CD4-positive, alpha-beta T cell (primary cell): ENCODE measurements at regions not wholly inside any gene's neighbourhood (a gene's known extent, or its start where the extent isn't known, plus 50 kb on each side); places are given as distances from the start of the nearest gene placed in this dataset.

Experiments used
- ATAC-seq: fragments of 200-7000 bp; cut with Tn5 transposase; one replicate; pipeline ENCODE4 v1.10.0; 2022; ENCODE audit warnings: mild to moderate bottlenecking; ENCODE audit not compliant: poor library complexity
- CTCF ChIA-PET: fragments of 350-600 bp; sonication (Branson Sonifier 250); formaldehyde crosslinking; loops from one replicate; lab custom pipeline; 2021; ENCODE audit warnings: antibody characterized with exemption, inconsistent platforms; lab: Charles Lee
- POLR2A ChIA-PET: fragments of 350-600 bp; sonication (Branson Sonifier 250); formaldehyde crosslinking; loops from one replicate; lab custom pipeline; 2021; ENCODE audit warnings: antibody characterized with exemption, inconsistent platforms; lab: Charles Lee
- DNase-seq, 14 experiments: peaks; one replicate each; pipeline ENCODE4 v3.0.0-alpha.2; 2013 to 2020; ENCODE audit warnings: mixed read lengths in 2 of 14
- H3K27ac ChIP-seq, 2 donors: one replicate each; pipeline versions ENCODE4 v1.5.1 to v1.7.0; 2013; ENCODE audit warnings: low read length in 2 of 2, low read depth in 1 of 2, mild to moderate bottlenecking in 1 of 2
- H3K27me3 ChIP-seq, 2 experiments: 1 replicate in 1 of 2; 2 replicates in 1 of 2; pipeline versions ENCODE4 v1.6.1 to v1.7.0; 2013; ENCODE audit warnings: low read length in 2 of 2, control low read depth in 1 of 2, mild to moderate bottlenecking in 1 of 2, moderate library complexity in 1 of 2; ENCODE audit not compliant: insufficient read depth in 2 of 2, control insufficient read depth in 1 of 2
- H3K36me3 ChIP-seq: one replicate; pipeline ENCODE4 v1.6.1; 2013; ENCODE audit warnings: low read length, control low read depth; ENCODE audit not compliant: insufficient read depth
- H3K4me1 ChIP-seq: one replicate; pipeline ENCODE4 v1.6.1; 2013; ENCODE audit warnings: low read length, control low read depth; ENCODE audit not compliant: insufficient read depth
- H3K4me3 ChIP-seq: one replicate; pipeline ENCODE4 v1.5.1; 2013; ENCODE audit warnings: mild to moderate bottlenecking, low read length, moderate library complexity
- H3K9me3 ChIP-seq, 2 experiments: 1 replicate in 1 of 2; 2 replicates in 1 of 2; pipeline versions ENCODE4 v1.6.1 to v1.7.0; 2013; ENCODE audit warnings: low read length in 2 of 2, mild to moderate bottlenecking in 2 of 2, control low read depth in 1 of 2, moderate library complexity in 1 of 2; ENCODE audit not compliant: control insufficient read depth in 1 of 2, insufficient read depth in 1 of 2
- H3K27ac Mint-ChIP-seq: one replicate; pipeline ENCODE4 v1.8.0; 2020; ENCODE audit warnings: mixed read lengths
- H3K27me3 Mint-ChIP-seq: one replicate; pipeline ENCODE4 v1.8.0; 2021; ENCODE audit warnings: mixed read lengths
- H3K36me3 Mint-ChIP-seq: one replicate; pipeline ENCODE4 v1.8.0; 2021; ENCODE audit warnings: low read depth, mixed read lengths
- H3K4me1 Mint-ChIP-seq: one replicate; pipeline ENCODE4 v1.8.0; 2021; ENCODE audit warnings: low read depth, mixed read lengths
- H3K4me3 Mint-ChIP-seq: one replicate; pipeline ENCODE4 v1.8.0; 2020; ENCODE audit warnings: mild to moderate bottlenecking, mixed read lengths
- H3K9me3 Mint-ChIP-seq: one replicate; pipeline ENCODE4 v1.8.0; 2020; ENCODE audit warnings: mixed read lengths
- CTCF ChIP-seq: fragments of 200-600 bp; IDR thresholded peaks from one replicate; pipeline ENCODE4 v1.8.0; 2022; ENCODE audit warnings: antibody characterized with exemption, mild to moderate bottlenecking
- intact Hi-C, 2 experiments: fragments of 100-400 bp; cut with DNase I in 1 of 2; cut with micrococcal nuclease in 1 of 2; formaldehyde crosslinking; loops; one replicate each; pipeline versions ENCODE4 v1.15.1 to v1.9.0; 2023 to 2025; cut with DNase I, micrococcal nuclease

GRCh38 chr18:28718696-28719095 lies 541.8 kb upstream of the CDH2 start:
- Histone ChIP-seq H3K36me3 (no peaks in the 10 kb centered on the region), H3K27me3 (no peaks in the 10 kb centered on the region), H3K9me3 (peaks cover 0 to 7% of the 10 kb centered on the region in 2 experiments), H3K4me3 (no peak overlapping the region), H3K4me1 (no peaks in the 10 kb centered on the region), H3K27ac (no peak overlapping the region)
- H3K36me3 Mint-ChIP-seq: no peaks in the 10 kb centered on the region
- no peaks in the 10 kb centered on the region for H3K27me3 Mint-ChIP-seq
- ChIA-PET POLR2A (no interaction called here), CTCF (interaction anchor here (0.7 kb wide), 1 partner anchor 39 kb away, joined by 3 read pairs; no protein-coding TSS in a partner anchor)
- H3K27ac Mint-ChIP-seq: no peak overlapping the region
- peaks cover 12% of the 10 kb centered on the region for H3K9me3 Mint-ChIP-seq
- DNase-seq (no peak), ATAC-seq (no peak)
- TF ChIP-seq CTCF: no peak
- H3K4me3 Mint-ChIP-seq: no peak overlapping the region
- intact Hi-C loops: no loop called here
- no peaks in the 10 kb centered on the region for H3K4me1 Mint-ChIP-seq

DNA sequence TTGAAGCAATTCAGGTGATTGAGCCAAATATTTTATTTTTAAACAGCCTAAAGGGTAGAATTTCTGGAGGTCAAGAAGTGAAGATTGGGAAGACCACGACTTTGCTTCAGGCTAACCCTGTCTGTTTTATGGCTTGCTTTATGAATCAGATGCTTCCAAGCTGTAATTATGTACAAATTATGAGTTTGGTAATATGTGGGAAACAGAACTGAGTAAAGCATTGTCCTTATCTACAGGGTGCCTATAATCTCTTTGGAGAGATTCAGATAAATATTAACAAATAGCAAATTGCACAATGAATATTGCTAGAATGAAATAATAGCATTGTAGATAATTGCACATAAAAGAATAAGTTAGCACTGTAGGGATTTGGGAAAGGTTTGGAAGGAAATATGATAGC lies 539.4 kb upstream of the CDH2 start:
- POLR2A ChIA-PET: no interaction called here
- H3K9me3 Mint-ChIP-seq: peaks cover 12% of the 10 kb centered on the region

DNA sequence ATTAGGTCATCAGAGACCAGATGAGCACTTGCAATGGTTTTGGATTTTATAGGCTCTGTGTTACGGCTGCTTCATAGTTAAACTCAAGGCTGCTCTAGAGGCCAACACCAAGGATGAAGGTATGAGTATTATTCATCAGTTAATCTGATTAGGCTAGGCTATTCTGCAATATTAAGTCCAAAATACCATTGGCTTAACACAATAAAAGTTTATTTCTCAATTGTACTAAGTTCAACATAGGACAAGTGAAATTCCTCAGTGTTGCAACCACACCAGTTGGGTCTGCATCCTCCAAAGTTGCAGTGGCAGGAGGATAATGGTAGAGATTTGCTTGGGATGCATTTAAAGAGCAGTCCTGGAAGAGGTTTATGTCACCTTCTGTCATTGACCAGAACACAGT lies 538.3 kb upstream of the CDH2 start:
- H3K9me3 Mint-ChIP-seq: peaks cover 13% of the 10 kb centered on the region
- H3K4me3 ChIP-seq: no peak overlapping the region
- H3K4me1 Mint-ChIP-seq: no peaks in the 10 kb centered on the region
- no peaks in the 10 kb centered on the region for H3K36me3 Mint-ChIP-seq
- H3K9me3 ChIP-seq: no peaks in the 10 kb centered on the region
- no peak for TF ChIP-seq CTCF
- ATAC-seq (no peak), DNase-seq (no peak)
- CTCF ChIA-PET: no interaction called here
- H3K4me3 Mint-ChIP-seq: no peak overlapping the region
- H3K27me3 ChIP-seq: no peaks in the 10 kb centered on the region
- intact Hi-C loops: no loop called here
- no peaks in the 10 kb centered on the region for H3K27me3 Mint-ChIP-seq
- no peaks in the 10 kb centered on the region for H3K36me3 ChIP-seq
- POLR2A ChIA-PET: no interaction called here
- H3K27ac Mint-ChIP-seq: no peak overlapping the region
- no peaks in the 10 kb centered on the region for H3K4me1 ChIP-seq
- no peak overlapping the region for H3K27ac ChIP-seq

More for the DNA sequence above, 539.4 kb upstream of the CDH2 start:
- no peak overlapping the region for H3K27ac ChIP-seq
- no peak for ATAC-seq
- no peak overlapping the region for H3K27ac Mint-ChIP-seq
- CTCF ChIA-PET: no interaction called here
- no peak for TF ChIP-seq CTCF
- no peaks in the 10 kb centered on the region for H3K4me1 ChIP-seq
- H3K4me3 ChIP-seq: no peak overlapping the region
- H3K36me3 ChIP-seq: no peaks in the 10 kb centered on the region
- no peaks in the 10 kb centered on the region for H3K27me3 ChIP-seq
- no peaks in the 10 kb centered on the region for H3K36me3 Mint-ChIP-seq
- intact Hi-C loops: no loop called here
- no peaks in the 10 kb centered on the region for H3K27me3 Mint-ChIP-seq
- H3K4me1 Mint-ChIP-seq: no peaks in the 10 kb centered on the region
- DNase-seq: no peak
- H3K9me3 ChIP-seq: peaks cover 0 to under 1% of the 10 kb centered on the region in 2 experiments
- no peak overlapping the region for H3K4me3 Mint-ChIP-seq
